ENCODE measurements at regions not wholly inside any gene's neighbourhood (a gene's known extent, or its start where the extent isn't known, plus 50 kb on each side); places are given as distances from the start of the nearest gene placed in this dataset.

DNA sequence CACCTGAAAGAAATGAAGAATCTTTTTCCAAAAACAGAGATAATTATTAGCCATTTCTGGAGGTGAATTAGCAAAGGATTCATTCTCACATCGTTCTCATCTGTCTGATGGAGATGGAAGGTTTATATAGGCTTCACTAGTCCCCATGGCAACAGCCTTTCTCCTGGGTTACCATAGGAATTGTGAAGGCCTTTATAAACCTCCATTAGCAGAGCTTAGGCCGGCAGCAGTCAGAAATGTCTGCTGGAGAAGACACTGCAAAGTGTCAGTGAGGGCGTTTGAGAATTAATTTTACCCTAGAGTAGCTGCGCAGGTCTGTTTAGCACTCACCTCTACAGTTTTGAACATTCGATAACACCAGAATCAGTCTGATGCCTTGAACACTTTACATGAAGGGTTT, 290.4 kb upstream of the NR4A3 start:
- Histone ChIP-seq H2AFZ (ENCODE audit: low read depth, low read length) (peak overlapping the region; percentile 64), H3K36me3 (ENCODE audit: insufficient read depth, low read length) (no peaks in the 10 kb centered on the region), H3K4me3 (ENCODE audit: low read length) (no peak overlapping the region), H3K4me1 (ENCODE audit: insufficient read depth, low read length) (peaks cover 19% of the 10 kb centered on the region), H3K9me3 (ENCODE audit: low read length) (peaks cover 3% of the 10 kb centered on the region), H3K27me3 (ENCODE audit: insufficient read depth, low read length) (no peaks in the 10 kb centered on the region)

DNA sequence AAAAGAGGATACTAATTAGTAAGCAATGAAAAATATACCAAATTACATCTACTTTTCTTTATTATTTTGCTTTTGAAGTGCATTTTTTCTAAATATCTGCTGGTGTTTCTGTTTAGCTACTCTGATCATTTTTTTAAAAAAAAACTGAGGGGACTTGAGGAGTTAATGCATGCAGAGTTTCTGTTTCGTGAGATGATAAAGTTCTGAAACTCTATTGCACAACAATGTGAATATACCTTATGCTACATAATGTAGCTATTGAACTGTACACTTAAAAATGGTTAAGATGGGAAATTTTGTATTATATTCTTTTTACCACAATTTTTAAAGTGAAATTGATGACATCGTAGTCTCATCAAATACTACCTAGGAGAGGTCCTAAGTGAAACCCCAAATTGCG, 288.3 kb upstream of the NR4A3 start:
- H3K27me3 ChIP-seq (ENCODE audit: insufficient read depth, low read length): no peaks in the 10 kb centered on the region
- H2AFZ ChIP-seq (ENCODE audit: low read depth, low read length): no peak overlapping the region
- H3K9me3 ChIP-seq (ENCODE audit: low read length): peaks cover 3% of the 10 kb centered on the region
- H3K36me3 ChIP-seq (ENCODE audit: insufficient read depth, low read length): no peaks in the 10 kb centered on the region
- H3K4me1 ChIP-seq (ENCODE audit: insufficient read depth, low read length): peaks cover 19% of the 10 kb centered on the region
- no peak overlapping the region for H3K4me3 ChIP-seq (ENCODE audit: low read length)

DNA sequence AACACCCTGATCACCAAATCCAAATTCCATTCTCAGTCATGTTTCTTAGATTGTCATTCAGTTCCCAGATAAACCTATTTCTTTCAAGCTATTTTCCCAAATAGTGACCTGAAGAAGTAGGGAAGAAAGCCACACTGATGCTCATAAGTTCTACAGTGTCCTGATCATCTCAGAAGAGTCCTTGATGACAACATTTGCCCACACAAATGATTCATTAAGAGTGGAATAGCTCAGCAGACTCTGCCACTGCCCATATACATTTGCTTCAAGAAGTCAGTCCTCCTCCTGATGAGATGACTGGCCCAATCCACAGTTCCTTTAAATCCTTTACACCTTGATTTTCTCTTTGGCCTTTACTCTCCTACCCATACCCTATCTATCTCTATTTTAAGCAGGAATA, 283.7 kb upstream of the NR4A3 start:
- no peaks in the 10 kb centered on the region for H3K36me3 ChIP-seq (ENCODE audit: insufficient read depth, low read length)
- no peaks in the 10 kb centered on the region for H3K9me3 ChIP-seq (ENCODE audit: low read length)
- H3K4me1 ChIP-seq (ENCODE audit: insufficient read depth, low read length): peaks cover 4% of the 10 kb centered on the region
- no peak overlapping the region for H2AFZ ChIP-seq (ENCODE audit: low read depth, low read length)
- H3K27me3 ChIP-seq (ENCODE audit: insufficient read depth, low read length): no peaks in the 10 kb centered on the region
- H3K4me3 ChIP-seq (ENCODE audit: low read length): no peak overlapping the region

DNA sequence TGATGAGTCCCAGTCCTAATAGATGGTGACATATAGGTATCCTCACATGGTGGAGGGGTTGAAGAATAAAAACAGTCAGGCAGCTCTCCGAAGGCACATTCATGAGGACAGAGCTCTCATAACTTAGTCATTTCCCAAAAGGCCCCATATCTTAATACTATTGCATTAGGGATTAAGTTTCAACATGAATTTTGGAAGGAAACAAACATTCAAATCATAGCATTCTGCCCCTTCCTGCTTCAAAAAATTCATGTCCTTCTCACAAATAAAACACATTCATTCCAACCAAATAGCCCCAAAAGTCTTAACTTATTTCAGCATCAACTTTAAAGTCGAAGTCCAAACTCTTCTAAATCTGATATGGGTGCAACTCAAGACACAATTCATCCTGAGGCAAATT, 277.2 kb upstream of the NR4A3 start:
- Histone ChIP-seq H3K4me3 (ENCODE audit: low read length) (no peak overlapping the region), H3K9me3 (ENCODE audit: low read length) (no peaks in the 10 kb centered on the region), H2AFZ (ENCODE audit: low read depth, low read length) (no peak overlapping the region), H3K27me3 (ENCODE audit: insufficient read depth, low read length) (no peaks in the 10 kb centered on the region), H3K36me3 (ENCODE audit: insufficient read depth, low read length) (no peaks in the 10 kb centered on the region), H3K4me1 (ENCODE audit: insufficient read depth, low read length) (no peaks in the 10 kb centered on the region)

DNA sequence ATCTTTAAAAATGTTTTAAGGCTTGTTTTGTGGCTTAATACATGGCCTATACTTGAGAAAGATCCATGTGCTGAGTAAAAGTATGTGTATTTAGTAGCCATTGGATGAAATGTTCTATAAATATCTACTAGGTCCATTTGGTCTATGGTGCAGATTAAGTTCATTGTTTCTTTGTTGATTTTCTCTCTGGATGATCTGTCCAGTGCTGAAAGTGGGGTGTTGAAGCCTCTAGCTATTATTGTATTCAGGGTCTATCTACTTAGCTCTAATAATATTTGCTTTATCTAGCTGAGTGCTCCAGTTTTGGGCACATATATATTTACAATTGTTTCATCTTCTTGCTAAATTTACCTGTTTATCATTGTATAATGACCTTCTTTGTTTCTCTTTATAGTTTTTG, 272.2 kb upstream of the NR4A3 start:
- Histone ChIP-seq H3K9me3 (ENCODE audit: low read length) (no peaks in the 10 kb centered on the region), H2AFZ (ENCODE audit: low read depth, low read length) (no peak overlapping the region), H3K4me3 (ENCODE audit: low read length) (no peak overlapping the region), H3K4me1 (ENCODE audit: insufficient read depth, low read length) (no peaks in the 10 kb centered on the region), H3K27me3 (ENCODE audit: insufficient read depth, low read length) (no peaks in the 10 kb centered on the region), H3K36me3 (ENCODE audit: insufficient read depth, low read length) (no peaks in the 10 kb centered on the region)

DNA sequence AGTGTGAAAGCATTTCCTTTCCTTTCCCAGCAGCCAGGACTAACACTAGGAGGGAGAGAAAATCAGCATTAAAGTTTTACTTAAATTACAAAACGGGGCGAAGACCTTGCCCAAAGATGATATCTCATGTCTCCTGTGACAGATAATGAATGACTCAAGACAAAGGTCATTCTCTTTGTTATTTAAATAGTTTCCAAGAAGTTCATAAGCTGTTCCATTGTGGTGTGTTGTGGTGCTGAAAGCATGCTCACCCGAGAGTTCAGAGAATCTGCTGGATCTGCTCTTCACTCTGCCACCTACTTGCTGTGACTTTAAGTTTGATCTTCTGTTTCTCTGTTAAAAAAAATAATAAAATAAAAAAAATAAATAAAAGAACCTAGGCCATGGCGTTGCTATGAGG, 265.9 kb upstream of the NR4A3 start:
- peaks cover 25% of the 10 kb centered on the region for H3K4me1 ChIP-seq (ENCODE audit: insufficient read depth, low read length)
- H3K4me3 ChIP-seq (ENCODE audit: low read length): no peak overlapping the region
- H3K9me3 ChIP-seq (ENCODE audit: low read length): no peaks in the 10 kb centered on the region
- no peak overlapping the region for H2AFZ ChIP-seq (ENCODE audit: low read depth, low read length)
- no peaks in the 10 kb centered on the region for H3K27me3 ChIP-seq (ENCODE audit: insufficient read depth, low read length)
- H3K36me3 ChIP-seq (ENCODE audit: insufficient read depth, low read length): no peaks in the 10 kb centered on the region

DNA sequence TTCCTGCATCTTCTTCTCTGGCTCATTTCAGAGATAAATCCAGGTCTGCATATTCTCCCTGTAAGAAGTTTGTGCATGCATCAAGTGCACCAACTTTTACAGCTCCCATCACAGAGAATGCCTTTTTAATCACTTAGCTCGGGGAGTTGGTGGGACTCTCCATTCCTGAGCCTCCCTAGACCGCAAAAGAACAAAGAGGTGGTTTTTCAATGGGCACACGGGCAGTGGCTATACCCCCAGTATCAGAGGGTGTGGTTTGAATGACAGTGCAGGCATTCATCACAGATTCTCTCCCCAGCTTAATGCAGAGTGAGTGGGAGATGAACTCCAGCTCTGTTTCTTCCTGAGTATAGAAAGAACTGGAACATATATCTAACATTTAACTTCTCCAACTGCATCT, 264.7 kb upstream of the NR4A3 start:
- no peaks in the 10 kb centered on the region for H3K27me3 ChIP-seq (ENCODE audit: insufficient read depth, low read length)
- H3K4me1 ChIP-seq (ENCODE audit: insufficient read depth, low read length): peaks cover 25% of the 10 kb centered on the region
- H3K4me3 ChIP-seq (ENCODE audit: low read length): no peak overlapping the region
- no peaks in the 10 kb centered on the region for H3K9me3 ChIP-seq (ENCODE audit: low read length)
- H3K36me3 ChIP-seq (ENCODE audit: insufficient read depth, low read length): no peaks in the 10 kb centered on the region
- peak overlapping the region; percentile 46 for H2AFZ ChIP-seq (ENCODE audit: low read depth, low read length)

DNA sequence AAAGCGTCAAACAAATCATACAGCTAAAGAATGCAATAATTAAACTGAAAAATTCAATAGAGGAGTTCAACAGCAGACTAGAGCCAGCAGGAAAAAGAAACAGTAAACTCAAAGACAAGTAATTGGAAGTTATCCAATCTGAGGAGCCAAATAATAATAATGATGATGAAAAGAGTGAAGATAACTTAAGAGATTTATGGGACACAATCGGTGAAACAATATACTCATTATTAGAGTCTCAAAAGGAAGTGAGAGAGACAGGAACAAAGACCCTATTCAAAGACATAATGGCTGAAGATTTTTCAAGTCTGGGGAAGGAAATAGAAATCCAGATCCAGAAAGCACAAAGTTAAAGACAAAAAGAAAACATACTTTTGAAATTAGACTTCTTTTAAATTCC, 263.9 kb upstream of the NR4A3 start:
- H2AFZ ChIP-seq (ENCODE audit: low read depth, low read length): no peak overlapping the region
- no peaks in the 10 kb centered on the region for H3K36me3 ChIP-seq (ENCODE audit: insufficient read depth, low read length)
- H3K4me3 ChIP-seq (ENCODE audit: low read length): no peak overlapping the region
- H3K4me1 ChIP-seq (ENCODE audit: insufficient read depth, low read length): peaks cover 25% of the 10 kb centered on the region
- H3K9me3 ChIP-seq (ENCODE audit: low read length): no peaks in the 10 kb centered on the region
- H3K27me3 ChIP-seq (ENCODE audit: insufficient read depth, low read length): no peaks in the 10 kb centered on the region

DNA sequence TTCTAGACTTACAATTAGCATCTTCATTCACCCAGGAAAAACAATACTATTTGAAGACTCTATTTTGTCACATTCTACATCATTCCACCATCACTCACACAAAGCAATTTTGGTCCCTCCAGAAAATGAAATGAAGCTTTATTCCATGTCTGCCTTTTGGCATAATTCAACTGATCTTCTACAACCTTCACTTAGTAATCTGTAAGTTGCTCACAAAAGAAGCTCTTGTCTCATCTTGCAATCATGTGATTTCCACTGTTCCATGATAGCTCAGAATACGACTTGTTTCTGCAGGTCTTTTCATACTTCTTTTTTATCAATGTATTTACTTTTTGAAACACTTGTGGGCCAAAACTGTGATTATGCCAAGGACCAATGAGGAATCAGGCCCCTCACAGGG, 261.9 kb upstream of the NR4A3 start:
- no peak overlapping the region for H3K4me3 ChIP-seq (ENCODE audit: low read length)
- H3K9me3 ChIP-seq (ENCODE audit: low read length): no peaks in the 10 kb centered on the region
- no peaks in the 10 kb centered on the region for H3K27me3 ChIP-seq (ENCODE audit: insufficient read depth, low read length)
- H2AFZ ChIP-seq (ENCODE audit: low read depth, low read length): no peak overlapping the region
- no peaks in the 10 kb centered on the region for H3K36me3 ChIP-seq (ENCODE audit: insufficient read depth, low read length)
- H3K4me1 ChIP-seq (ENCODE audit: insufficient read depth, low read length): peaks cover 25% of the 10 kb centered on the region

DNA sequence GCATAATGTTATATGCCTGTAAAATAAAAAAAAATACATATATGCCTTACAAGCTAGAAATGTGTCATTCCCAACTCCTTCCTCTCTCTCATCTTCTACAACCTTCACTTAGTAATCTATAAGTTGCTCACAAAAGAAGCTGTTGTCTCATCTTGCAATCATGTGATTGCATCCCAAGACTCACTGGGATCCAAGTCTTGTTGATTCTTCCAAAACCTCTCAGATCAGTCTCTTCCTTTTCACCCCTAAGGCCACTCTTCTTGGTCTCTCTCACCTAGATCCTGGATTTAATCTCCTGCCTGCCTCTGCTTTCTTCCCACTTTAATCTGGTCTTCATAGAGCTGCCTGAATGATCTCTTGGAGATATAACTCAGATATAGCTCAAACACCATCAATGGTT, 261.1 kb upstream of the NR4A3 start:
- Histone ChIP-seq H2AFZ (ENCODE audit: low read depth, low read length) (no peak overlapping the region), H3K27me3 (ENCODE audit: insufficient read depth, low read length) (no peaks in the 10 kb centered on the region)

DNA sequence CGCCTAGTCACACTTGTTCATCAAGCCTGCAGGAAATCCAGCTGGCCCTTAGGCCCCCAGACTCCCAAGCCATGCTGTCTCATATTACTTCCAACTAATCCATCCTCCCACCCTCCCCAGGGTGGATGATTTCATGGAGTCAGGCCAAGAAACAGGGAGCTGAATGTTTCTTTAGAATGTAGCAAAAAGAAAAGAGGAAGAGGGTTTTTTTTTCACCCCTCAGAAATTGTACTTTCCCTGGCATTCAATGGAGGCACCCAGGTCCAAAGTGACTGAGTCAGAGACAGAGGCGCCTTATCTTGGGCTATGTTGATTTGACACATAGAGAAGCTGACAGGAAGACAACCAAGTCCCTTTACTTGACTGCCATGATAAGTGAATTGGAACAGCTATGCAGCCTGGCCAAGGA, 260.2 kb upstream of the NR4A3 start:
- H3K36me3 ChIP-seq (ENCODE audit: insufficient read depth, low read length): no peaks in the 10 kb centered on the region
- no peak overlapping the region for H2AFZ ChIP-seq (ENCODE audit: low read depth, low read length)
- no peaks in the 10 kb centered on the region for H3K9me3 ChIP-seq (ENCODE audit: low read length)
- peaks cover 9% of the 10 kb centered on the region for H3K4me1 ChIP-seq (ENCODE audit: insufficient read depth, low read length)
- H3K4me3 ChIP-seq (ENCODE audit: low read length): no peak overlapping the region
- no peaks in the 10 kb centered on the region for H3K27me3 ChIP-seq (ENCODE audit: insufficient read depth, low read length)

More for the DNA sequence above, 261.1 kb upstream of the NR4A3 start:
- no peaks in the 10 kb centered on the region for H3K36me3 ChIP-seq (ENCODE audit: insufficient read depth, low read length)
- no peaks in the 10 kb centered on the region for H3K9me3 ChIP-seq (ENCODE audit: low read length)
- H3K4me3 ChIP-seq (ENCODE audit: low read length): no peak overlapping the region
- peaks cover 19% of the 10 kb centered on the region for H3K4me1 ChIP-seq (ENCODE audit: insufficient read depth, low read length)

DNA sequence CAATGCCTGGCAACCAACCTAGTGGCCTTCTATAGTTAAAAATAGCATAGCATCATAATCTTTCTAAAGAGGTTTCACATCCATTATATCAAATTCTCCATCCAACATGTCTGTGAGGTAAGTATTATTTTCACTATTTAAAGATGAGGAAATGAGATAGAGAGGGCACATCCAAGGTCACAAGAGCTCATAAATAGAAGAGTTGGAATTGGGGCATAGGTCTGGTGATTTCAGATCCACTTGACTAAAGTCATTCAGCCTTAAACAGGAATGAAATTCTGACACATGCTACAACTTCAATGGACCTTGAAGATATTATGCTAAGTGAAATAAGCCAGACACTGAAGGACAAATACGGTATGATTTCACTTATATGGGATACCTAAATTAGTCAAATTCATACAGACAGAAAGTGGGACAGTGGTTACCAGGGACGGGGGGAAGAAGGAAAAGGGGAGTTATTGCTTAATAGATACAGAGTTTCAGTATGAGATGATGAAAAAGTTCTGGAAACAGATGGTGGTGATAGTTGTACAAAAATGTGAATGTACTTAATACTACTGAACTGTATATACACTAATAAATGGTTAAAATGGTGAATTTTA, 259.6 kb upstream of the NR4A3 start:
- peaks cover 4% of the 10 kb centered on the region for H3K4me1 ChIP-seq (ENCODE audit: insufficient read depth, low read length)

DNA sequence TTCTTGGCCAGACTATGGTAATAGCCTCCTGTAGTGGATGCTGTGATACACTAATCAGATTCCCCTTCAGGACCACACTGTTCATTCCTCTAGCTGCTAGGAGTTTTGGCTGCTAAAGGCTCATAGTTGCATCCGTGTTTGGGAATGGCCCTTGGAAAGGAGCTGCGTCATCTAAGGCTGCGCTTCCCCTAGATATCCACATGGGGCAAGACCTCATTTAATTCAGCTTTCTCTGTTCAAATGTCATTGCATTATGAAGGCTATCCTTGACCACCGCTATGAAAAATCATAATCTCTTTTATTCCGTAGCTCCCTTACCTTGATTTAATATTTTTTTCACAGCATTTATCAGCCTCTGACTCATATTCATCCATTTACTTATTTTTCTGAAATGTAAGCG, 258.3 kb upstream of the NR4A3 start:
- Histone ChIP-seq H3K27me3 (ENCODE audit: insufficient read depth, low read length) (no peaks in the 10 kb centered on the region), H2AFZ (ENCODE audit: low read depth, low read length) (no peak overlapping the region), H3K4me3 (ENCODE audit: low read length) (no peak overlapping the region), H3K36me3 (ENCODE audit: insufficient read depth, low read length) (no peaks in the 10 kb centered on the region), H3K4me1 (ENCODE audit: insufficient read depth, low read length) (no peaks in the 10 kb centered on the region), H3K9me3 (ENCODE audit: low read length) (no peaks in the 10 kb centered on the region)

More for the DNA sequence above, 259.6 kb upstream of the NR4A3 start:
- Histone ChIP-seq H3K36me3 (ENCODE audit: insufficient read depth, low read length) (no peaks in the 10 kb centered on the region), H3K27me3 (ENCODE audit: insufficient read depth, low read length) (no peaks in the 10 kb centered on the region), H3K9me3 (ENCODE audit: low read length) (no peaks in the 10 kb centered on the region), H2AFZ (ENCODE audit: low read depth, low read length) (no peak overlapping the region), H3K4me3 (ENCODE audit: low read length) (no peak overlapping the region)

DNA sequence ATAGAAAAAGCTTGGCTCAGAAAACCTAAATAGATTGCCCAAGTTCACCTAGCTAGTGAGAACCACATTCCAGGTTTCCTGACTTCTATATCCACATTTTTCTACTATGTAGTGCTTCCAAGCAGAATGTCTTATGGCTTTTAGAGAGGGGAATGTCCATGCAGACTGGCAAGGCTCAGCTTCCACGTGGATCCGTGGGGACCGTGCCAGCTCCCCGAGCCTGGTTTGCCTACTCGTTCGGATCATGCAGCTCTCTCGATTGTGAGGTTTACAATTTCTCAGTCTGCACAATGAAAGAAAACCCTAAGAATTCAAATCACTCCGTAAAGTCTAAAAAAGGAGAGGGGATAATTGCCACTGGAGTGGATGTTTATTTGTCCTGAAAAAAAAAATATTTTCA, 256.5 kb upstream of the NR4A3 start:
- Histone ChIP-seq H3K4me1 (ENCODE audit: insufficient read depth, low read length) (no peaks in the 10 kb centered on the region), H3K9me3 (ENCODE audit: low read length) (no peaks in the 10 kb centered on the region), H3K4me3 (ENCODE audit: low read length) (no peak overlapping the region), H3K27me3 (ENCODE audit: insufficient read depth, low read length) (no peaks in the 10 kb centered on the region), H3K36me3 (ENCODE audit: insufficient read depth, low read length) (no peaks in the 10 kb centered on the region), H2AFZ (ENCODE audit: low read depth, low read length) (no peak overlapping the region)

Data from neuron (in vitro differentiated cells).